GM13977 (cell line): ENCODE measurements at regions not wholly inside any gene's neighbourhood (a gene's known extent, or its start where the extent isn't known, plus 50 kb on each side); places are given as distances from the start of the nearest gene placed in this dataset.
"Not testable (repeated sequence)": the region's sequence is repeated elsewhere in the genome, so short reads cannot be mapped to it uniquely, and the experiment has no call there.

Experiments used
- DNase-seq: peaks from one replicate; pipeline ENCODE4 v3.0.0; 2012; ENCODE audit warnings: low spot score
- in situ Hi-C: fragments of 300-500 bp; cut with MboI; formaldehyde crosslinking; loops from one replicate; pipeline ENCODE4 v1.12.0; 2022; ENCODE audit warnings: low sequenced_read_pairs, low pct_unique_long_range_greater_than_20kb, mixed read lengths, inconsistent platforms; ENCODE audit not compliant: unreplicated experiment
- TF ChIP-seq, protein P1 (sequence below): IDR thresholded peaks from 2 replicates; pipeline ENCODE4 v1.5.1; 2012; ENCODE audit warnings: mild to moderate bottlenecking, control low read depth; ENCODE audit not compliant: insufficient read depth; ENCODE audit errors: extremely low read depth, missing control alignments

DNA sequence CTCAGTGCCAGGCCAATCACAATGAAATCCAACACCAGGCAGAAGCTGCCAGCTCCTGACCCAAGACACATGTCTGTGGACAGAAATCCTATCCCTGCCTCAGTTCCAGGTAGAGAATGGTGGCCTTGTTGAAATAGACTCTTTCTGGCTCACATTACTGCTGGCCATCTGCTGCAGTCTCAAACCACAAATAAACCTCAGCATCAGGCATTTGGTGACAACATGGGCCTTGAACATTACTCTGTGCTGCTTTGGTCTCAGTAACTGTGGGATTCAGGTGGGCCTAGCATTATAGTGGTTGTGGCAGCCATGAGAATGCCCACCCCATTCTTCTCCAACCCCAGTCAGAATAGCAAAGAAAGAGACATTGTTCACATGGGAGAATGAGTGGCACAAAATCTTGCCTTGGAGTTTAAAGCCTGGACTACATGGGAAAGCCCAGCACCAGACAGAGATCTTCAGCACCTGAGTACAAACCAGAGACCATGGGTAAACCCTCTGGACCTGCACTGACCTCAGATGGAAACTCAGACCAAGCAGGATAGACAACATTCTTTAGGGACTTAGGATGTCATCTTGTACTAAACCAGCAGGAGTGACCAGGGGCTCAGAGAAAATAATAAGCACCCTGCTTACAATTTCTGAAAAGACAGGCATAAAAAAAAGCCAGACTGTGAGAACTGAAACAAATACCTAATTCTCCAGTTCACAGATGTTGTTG, 50.4 kb upstream of the TRAM1L1 start:
- in situ Hi-C loops: no loop called here
- DNase-seq: no peak
- TF ChIP-seq, protein P1, sequence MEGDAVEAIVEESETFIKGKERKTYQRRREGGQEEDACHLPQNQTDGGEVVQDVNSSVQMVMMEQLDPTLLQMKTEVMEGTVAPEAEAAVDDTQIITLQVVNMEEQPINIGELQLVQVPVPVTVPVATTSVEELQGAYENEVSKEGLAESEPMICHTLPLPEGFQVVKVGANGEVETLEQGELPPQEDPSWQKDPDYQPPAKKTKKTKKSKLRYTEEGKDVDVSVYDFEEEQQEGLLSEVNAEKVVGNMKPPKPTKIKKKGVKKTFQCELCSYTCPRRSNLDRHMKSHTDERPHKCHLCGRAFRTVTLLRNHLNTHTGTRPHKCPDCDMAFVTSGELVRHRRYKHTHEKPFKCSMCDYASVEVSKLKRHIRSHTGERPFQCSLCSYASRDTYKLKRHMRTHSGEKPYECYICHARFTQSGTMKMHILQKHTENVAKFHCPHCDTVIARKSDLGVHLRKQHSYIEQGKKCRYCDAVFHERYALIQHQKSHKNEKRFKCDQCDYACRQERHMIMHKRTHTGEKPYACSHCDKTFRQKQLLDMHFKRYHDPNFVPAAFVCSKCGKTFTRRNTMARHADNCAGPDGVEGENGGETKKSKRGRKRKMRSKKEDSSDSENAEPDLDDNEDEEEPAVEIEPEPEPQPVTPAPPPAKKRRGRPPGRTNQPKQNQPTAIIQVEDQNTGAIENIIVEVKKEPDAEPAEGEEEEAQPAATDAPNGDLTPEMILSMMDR: no peak

DNA sequence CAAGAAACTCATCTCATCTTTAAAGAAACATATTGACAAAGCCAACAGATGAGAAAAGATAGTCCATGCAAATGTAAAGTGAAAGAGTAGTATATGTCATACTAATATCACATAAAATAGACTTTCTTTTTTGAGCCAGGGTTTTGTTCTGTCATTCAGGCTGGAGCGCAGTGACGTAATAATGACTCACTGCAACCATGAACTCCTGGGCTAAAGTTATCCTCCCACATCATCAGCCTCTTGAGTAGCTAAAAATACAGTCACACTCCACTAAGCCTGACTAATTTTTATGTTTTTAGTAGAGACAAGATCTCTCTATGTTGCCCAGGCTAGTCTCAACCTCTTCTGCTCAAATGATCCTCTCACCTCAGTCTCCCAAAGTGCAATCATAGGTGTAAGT, 51.8 kb upstream of the TRAM1L1 start:
- in situ Hi-C loops: no loop called here
- TF ChIP-seq, protein P1: no peak
- no peak for DNase-seq

DNA sequence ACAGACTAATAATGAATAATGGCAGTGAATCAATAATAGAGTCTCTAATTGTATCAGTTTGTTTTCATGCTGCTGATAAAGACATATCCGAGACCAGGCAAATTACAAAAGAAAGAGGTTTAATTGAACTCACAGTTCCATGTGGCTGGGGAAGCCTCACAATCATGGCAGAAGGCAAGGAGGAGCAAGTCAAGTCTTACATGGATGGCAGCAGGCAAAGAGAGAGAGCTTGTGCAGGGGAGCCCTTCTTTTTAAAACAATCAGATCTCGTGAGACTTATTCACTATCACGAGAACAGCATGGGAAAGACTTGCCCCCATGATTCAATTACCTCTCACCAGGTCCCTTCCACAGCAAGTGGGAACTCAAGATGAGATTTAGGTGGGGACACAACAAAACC, 53.4 kb upstream of the TRAM1L1 start:
- DNase-seq, in situ Hi-C loops: not testable (repeated sequence)

DNA sequence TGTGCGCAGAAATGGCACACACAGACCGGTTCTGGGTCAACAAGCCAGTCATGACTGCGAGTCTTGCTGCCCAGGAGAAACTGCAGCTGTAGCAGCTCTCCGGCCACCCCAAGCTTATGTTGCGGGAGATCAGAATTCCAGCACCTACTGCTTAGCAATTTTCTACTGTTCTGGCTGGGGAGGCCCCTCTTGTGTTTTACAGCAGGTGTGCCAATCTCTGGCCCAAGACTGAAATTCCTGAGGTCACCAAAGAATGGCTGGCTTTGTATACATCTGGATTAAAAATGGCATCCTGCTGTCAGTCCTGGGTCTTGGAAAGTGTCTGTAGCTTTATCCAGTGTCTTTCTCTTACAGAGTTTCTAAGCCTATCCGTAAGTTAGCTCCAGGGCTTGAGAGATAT, 68.9 kb upstream of the TRAM1L1 start:
- DNase-seq: no peak
- in situ Hi-C loops: no loop called here
- TF ChIP-seq, protein P1: no peak

DNA sequence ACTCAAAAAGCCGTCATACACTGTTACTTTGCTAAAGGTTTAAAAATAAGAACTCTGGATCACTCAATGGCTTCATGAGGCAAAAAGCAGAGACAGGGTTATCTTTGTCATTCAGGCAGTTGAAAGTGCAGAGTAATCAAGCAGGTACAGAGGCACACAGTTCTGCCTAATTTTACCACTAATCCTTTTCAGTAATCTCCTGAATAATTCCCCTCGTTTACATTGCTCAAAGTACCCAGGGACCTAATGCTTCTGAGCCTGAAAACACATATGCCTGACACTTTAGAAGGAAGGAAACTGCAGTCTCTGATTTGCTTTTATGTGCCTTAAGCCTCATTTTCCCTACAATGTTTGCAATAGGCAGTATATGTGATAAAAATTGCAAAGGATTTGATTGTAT, 71.4 kb upstream of the TRAM1L1 start:
- TF ChIP-seq, protein P1: no peak

DNA sequence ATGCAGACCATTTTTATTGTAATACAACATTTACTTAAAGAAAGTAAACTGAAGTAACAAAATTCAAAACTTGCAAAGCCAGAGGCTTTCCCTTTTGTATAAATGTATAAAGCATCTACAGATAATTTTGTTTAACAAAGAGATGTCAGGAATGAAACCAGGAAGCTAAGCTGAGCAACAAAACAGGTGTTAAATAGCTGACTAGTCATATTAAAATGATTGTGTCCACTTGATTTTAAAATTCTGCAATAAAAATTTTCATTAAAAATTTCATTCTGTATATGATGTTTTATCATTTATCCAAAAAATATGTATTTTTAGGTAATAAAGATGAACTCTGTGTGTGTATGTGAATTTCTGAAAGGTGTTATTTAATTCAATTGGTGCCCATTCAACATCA, 72.0 kb upstream of the TRAM1L1 start:
- TF ChIP-seq, protein P1: no peak
- no peak for DNase-seq
- in situ Hi-C loops: no loop called here

More for the DNA sequence above, 71.4 kb upstream of the TRAM1L1 start:
- DNase-seq: no peak
- in situ Hi-C loops: no loop called here

DNA sequence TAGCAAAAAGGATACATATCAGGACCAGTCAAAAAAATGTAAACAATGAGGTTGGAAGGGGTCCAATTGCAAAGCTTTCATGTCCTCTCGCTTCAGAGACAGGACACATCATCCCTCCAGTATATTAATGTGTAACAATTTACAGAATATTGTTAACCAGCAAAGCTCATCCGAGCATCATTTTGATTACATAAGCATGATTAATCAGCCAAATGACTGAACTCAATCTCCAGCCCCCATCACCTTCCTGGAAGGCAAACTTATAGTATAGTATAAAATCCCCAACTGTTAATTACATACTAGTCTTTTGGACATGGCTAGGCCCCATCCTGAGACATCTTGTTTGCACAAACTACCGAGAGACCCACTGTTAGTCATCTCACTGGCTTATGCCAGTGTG, 77.6 kb upstream of the TRAM1L1 start:
- no peak for DNase-seq
- in situ Hi-C loops: no loop called here
- TF ChIP-seq, protein P1: no peak
